ENCODE measurements at regions not wholly inside any gene's neighbourhood (a gene's known extent, or its start where the extent isn't known, plus 50 kb on each side); places are given as distances from the start of the nearest gene placed in this dataset.

DNA sequence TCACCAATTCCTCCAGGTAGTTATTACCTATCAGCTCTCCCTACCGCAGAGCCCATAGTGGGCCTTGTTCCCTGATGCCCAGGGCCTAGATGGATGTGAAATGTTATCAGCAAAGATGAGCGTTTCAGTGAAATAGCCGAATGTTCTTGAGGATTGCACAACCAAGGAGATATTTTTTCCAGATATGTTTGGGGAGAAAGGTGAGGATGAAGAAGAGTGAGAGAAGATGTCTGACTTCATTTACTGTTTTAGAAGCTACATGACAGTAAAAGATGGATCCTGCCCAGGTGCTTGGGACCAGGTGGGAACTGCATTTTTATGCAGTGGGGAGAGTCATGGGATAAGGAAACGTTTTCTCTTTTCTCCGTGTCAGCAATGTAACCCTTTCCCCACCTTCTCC is 231.7 kb upstream of the C1orf174 start:
- TF ChIP-seq RAD21 (IDR thresholded peaks at IDR 0.05; ENCODE audit: low read length), result no peak
- TF ChIP-seq, protein P1, sequence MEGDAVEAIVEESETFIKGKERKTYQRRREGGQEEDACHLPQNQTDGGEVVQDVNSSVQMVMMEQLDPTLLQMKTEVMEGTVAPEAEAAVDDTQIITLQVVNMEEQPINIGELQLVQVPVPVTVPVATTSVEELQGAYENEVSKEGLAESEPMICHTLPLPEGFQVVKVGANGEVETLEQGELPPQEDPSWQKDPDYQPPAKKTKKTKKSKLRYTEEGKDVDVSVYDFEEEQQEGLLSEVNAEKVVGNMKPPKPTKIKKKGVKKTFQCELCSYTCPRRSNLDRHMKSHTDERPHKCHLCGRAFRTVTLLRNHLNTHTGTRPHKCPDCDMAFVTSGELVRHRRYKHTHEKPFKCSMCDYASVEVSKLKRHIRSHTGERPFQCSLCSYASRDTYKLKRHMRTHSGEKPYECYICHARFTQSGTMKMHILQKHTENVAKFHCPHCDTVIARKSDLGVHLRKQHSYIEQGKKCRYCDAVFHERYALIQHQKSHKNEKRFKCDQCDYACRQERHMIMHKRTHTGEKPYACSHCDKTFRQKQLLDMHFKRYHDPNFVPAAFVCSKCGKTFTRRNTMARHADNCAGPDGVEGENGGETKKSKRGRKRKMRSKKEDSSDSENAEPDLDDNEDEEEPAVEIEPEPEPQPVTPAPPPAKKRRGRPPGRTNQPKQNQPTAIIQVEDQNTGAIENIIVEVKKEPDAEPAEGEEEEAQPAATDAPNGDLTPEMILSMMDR (conservative IDR thresholded peaks at IDR 0.05; ENCODE audit: low read depth, low read length), result no peak
- no peak for TF ChIP-seq MAZ (IDR thresholded peaks at IDR 0.05; ENCODE audit: borderline replicate concordance, low read depth, low read length)
- TF ChIP-seq, protein P2, sequence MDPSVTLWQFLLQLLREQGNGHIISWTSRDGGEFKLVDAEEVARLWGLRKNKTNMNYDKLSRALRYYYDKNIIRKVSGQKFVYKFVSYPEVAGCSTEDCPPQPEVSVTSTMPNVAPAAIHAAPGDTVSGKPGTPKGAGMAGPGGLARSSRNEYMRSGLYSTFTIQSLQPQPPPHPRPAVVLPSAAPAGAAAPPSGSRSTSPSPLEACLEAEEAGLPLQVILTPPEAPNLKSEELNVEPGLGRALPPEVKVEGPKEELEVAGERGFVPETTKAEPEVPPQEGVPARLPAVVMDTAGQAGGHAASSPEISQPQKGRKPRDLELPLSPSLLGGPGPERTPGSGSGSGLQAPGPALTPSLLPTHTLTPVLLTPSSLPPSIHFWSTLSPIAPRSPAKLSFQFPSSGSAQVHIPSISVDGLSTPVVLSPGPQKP (IDR thresholded peaks at IDR 0.05; ENCODE audit: borderline replicate concordance, low read depth, low read length), result no peak
- no peak for TF ChIP-seq POLR2A (IDR thresholded peaks at IDR 0.05; ENCODE audit: low read depth, low read length)
- no peak for TF ChIP-seq CEBPB (IDR thresholded peaks at IDR 0.05; ENCODE audit: low read depth, low read length)
- TF ChIP-seq FOS (IDR thresholded peaks at IDR 0.05; ENCODE audit: low read depth, low read length), result no peak
- no peak for TF ChIP-seq SMC3 (IDR thresholded peaks at IDR 0.05; ENCODE audit: low read depth, low read length)
- TF ChIP-seq, protein P3, sequence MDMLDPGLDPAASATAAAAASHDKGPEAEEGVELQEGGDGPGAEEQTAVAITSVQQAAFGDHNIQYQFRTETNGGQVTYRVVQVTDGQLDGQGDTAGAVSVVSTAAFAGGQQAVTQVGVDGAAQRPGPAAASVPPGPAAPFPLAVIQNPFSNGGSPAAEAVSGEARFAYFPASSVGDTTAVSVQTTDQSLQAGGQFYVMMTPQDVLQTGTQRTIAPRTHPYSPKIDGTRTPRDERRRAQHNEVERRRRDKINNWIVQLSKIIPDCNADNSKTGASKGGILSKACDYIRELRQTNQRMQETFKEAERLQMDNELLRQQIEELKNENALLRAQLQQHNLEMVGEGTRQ (IDR thresholded peaks at IDR 0.05; ENCODE audit: low read depth, low read length), result no peak
- TF ChIP-seq RFX5 (IDR thresholded peaks at IDR 0.05; ENCODE audit: low read depth, low read length), result no peak
- no peak for TF ChIP-seq MAFK (IDR thresholded peaks at IDR 0.05; ENCODE audit: low read depth, low read length)
- no peak for TF ChIP-seq RCOR1 (IDR thresholded peaks at IDR 0.05; ENCODE audit: insufficient replicate concordance, low read length)
